LNCaP clone FGC (cell line): ENCODE measurements at regions not wholly inside any gene's neighbourhood (a gene's known extent, or its start where the extent isn't known, plus 50 kb on each side); places are given as distances from the start of the nearest gene placed in this dataset.

Experiments
- DNase-seq: peaks from one replicate; pipeline ENCODE4 v3.0.0-alpha.2; 2011; ENCODE audit warnings: low read depth
- H3K4me3 ChIP-seq: 2 replicates; pipeline ENCODE4 v1.5.1; 2011; ENCODE audit warnings: mild to moderate bottlenecking, low read depth, low read length, control low read depth
- CTCF ChIP-seq: IDR thresholded peaks from 2 replicates; pipeline ENCODE4 v1.5.1; 2012; ENCODE audit warnings: mild to moderate bottlenecking; ENCODE audit not compliant: control insufficient read depth, insufficient read depth; ENCODE audit errors: extremely low read depth

- no peak for DNase-seq
- no peak for TF ChIP-seq CTCF
- no peak overlapping the region for H3K4me3 ChIP-seq
Measured at GRCh38 chr16:88293097-88293496, 89.7 kb upstream of the ZNF469 start.

GRCh38 chr16:88295671-88296436, 86.9 kb upstream of the ZNF469 start:
- no peak for TF ChIP-seq CTCF
- no peak for DNase-seq
- H3K4me3 ChIP-seq, result no peak overlapping the region

- no peak overlapping the region for H3K4me3 ChIP-seq
- no peak for TF ChIP-seq CTCF
- no peak for DNase-seq
Measured at GRCh38 chr16:88296437-88297177, 86.2 kb upstream of the ZNF469 start.

GRCh38 chr16:88297178-88297720, 85.5 kb upstream of the ZNF469 start:
- DNase-seq, result no peak
- no peak for TF ChIP-seq CTCF
- H3K4me3 ChIP-seq, result no peak overlapping the region

GRCh38 chr16:88298181-88298832, 84.5 kb upstream of the ZNF469 start:
- DNase-seq, result no peak
- no peak for TF ChIP-seq CTCF
- H3K4me3 ChIP-seq, result no peak overlapping the region

GRCh38 chr16:88298833-88299745, 83.7 kb upstream of the ZNF469 start:
- no peak for DNase-seq
- no peak for TF ChIP-seq CTCF
- H3K4me3 ChIP-seq, result no peak overlapping the region
